ENCODE measurements at regions not wholly inside any gene's neighbourhood (a gene's known extent, or its start where the extent isn't known, plus 50 kb on each side); places are given as distances from the start of the nearest gene placed in this dataset.

DNA sequence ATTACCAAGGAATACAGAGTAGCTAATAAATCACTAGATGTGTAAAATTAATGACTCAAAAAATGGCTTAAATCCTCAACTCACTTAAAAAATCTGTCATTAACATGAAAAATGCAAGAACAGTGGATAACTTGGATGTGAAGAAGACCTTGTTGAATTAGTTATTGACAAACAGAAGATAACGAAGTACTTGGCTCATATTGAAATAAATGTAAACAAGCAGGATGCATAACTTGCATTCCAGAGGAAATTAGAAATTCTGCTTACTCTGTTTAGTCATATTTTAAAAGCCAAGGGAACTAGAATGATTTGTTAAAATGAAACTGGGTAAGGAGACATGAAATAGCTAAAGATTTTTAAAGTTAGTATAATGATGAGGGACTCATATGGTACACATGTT is 1812.2 kb downstream of the PCDH9 start:
- intact Hi-C loops (cut with DNase I): no loop called here
- DNase-seq: no peak
- 3 to 13% (median 7%) methylated on average over 1 of the region's 1 CpG for WGBS, 3 donors
- H3K27me3 ChIP-seq: no peaks in the 10 kb centered on the region
- no peak overlapping the region for H3K27ac ChIP-seq
- H3K36me3 ChIP-seq: no peaks in the 10 kb centered on the region
- H3K9me3 ChIP-seq: no peaks in the 10 kb centered on the region
- TF ChIP-seq, protein P1, sequence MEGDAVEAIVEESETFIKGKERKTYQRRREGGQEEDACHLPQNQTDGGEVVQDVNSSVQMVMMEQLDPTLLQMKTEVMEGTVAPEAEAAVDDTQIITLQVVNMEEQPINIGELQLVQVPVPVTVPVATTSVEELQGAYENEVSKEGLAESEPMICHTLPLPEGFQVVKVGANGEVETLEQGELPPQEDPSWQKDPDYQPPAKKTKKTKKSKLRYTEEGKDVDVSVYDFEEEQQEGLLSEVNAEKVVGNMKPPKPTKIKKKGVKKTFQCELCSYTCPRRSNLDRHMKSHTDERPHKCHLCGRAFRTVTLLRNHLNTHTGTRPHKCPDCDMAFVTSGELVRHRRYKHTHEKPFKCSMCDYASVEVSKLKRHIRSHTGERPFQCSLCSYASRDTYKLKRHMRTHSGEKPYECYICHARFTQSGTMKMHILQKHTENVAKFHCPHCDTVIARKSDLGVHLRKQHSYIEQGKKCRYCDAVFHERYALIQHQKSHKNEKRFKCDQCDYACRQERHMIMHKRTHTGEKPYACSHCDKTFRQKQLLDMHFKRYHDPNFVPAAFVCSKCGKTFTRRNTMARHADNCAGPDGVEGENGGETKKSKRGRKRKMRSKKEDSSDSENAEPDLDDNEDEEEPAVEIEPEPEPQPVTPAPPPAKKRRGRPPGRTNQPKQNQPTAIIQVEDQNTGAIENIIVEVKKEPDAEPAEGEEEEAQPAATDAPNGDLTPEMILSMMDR (IDR thresholded peaks at IDR 0.05): no peak
- TF ChIP-seq POLR2A (IDR thresholded peaks at IDR 0.05) (no peak), EP300 (IDR thresholded peaks at IDR 0.05) (no peak)
- no peak overlapping the region for H3K4me3 ChIP-seq
- no peaks in the 10 kb centered on the region for H3K4me1 ChIP-seq (ENCODE audit: insufficient read depth)

DNA sequence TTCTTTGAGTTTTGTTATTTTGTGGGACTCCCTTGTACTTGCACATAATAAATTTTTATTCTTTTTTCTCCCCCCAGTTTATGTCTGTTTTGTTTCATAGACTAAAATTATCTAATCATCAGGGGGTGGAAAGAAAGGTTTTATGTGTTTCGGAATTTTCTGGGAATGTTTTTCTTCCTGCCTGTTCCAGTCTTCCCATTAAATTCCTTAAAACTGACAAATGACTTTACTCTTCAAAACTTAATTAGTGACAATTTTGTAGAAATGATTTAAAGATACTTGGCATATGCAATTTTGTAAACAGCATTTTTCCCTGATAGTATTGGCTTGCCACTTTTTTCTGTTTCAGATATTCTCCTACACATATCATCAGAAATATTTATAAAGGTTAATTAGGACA is 1813.4 kb downstream of the PCDH9 start:
- DNase-seq: no peak
- intact Hi-C loops (cut with DNase I): no loop called here
- TF ChIP-seq POLR2A (IDR thresholded peaks at IDR 0.05) (no peak), EP300 (IDR thresholded peaks at IDR 0.05) (no peak)
- TF ChIP-seq, protein P1 (IDR thresholded peaks at IDR 0.05): no peak

DNA sequence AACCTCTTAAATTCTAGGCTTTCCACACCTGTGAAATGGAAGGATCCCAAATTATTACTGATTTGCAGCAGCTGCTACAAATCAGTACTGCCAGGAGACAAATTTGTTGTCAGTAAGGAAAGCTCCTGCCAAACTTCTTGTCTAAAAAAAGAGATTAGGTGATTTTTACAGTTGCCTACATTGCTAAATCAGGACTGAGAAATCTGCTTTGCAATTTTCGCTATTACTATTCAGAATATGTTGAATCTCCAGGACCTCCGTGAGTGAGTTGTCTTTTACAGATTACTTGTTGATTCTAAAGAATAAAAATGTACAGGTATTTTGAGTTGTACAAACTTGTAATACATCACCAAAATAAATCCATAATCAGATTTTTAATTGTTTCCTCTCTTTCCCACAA is 1815.9 kb downstream of the PCDH9 start:
- Histone ChIP-seq H3K4me3 (no peak overlapping the region), H3K27me3 (no peaks in the 10 kb centered on the region), H3K36me3 (no peaks in the 10 kb centered on the region), H3K4me1 (ENCODE audit: insufficient read depth) (no peaks in the 10 kb centered on the region), H3K27ac (no peak overlapping the region), H3K9me3 (no peaks in the 10 kb centered on the region)
- intact Hi-C loops (cut with DNase I): no loop called here
- no peak for DNase-seq
- TF ChIP-seq, protein P1 (IDR thresholded peaks at IDR 0.05): no peak
- TF ChIP-seq POLR2A (IDR thresholded peaks at IDR 0.05): no peak
- no peak for TF ChIP-seq EP300 (IDR thresholded peaks at IDR 0.05)
- WGBS, 3 donors: 66 to 76% (median 66%) methylated on average over 2 of the region's 2 CpGs

More for the DNA sequence above, 1813.4 kb downstream of the PCDH9 start:
- no peaks in the 10 kb centered on the region for H3K36me3 ChIP-seq
- no peak overlapping the region for H3K4me3 ChIP-seq
- no peaks in the 10 kb centered on the region for H3K9me3 ChIP-seq
- H3K27me3 ChIP-seq: no peaks in the 10 kb centered on the region
- no peak overlapping the region for H3K27ac ChIP-seq
- no peaks in the 10 kb centered on the region for H3K4me1 ChIP-seq (ENCODE audit: insufficient read depth)
- WGBS, 3 donors: 38 to 46% (median 45%) methylated on average over 1 of the region's 1 CpG

DNA sequence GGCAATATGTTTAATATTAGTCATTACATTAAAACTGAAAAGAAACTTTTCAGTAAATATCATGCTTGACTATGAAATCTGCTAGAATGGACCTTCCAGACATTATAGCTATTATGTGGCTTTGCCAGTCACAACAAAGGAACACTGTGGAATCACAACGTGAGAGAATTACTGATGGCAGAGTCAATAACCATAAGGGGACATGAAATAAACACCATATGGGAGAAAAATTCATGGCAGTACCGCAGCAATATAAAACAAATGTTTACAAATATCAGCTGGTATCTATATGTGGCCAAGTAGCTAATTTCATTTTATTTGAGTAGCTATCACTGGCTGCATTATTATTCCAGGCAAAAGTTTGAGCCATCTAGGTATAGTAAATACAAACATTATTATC is 1818.6 kb downstream of the PCDH9 start:
- Histone ChIP-seq H3K27me3 (no peaks in the 10 kb centered on the region), H3K4me1 (ENCODE audit: insufficient read depth) (no peaks in the 10 kb centered on the region), H3K9me3 (no peaks in the 10 kb centered on the region), H3K4me3 (no peak overlapping the region), H3K36me3 (no peaks in the 10 kb centered on the region), H3K27ac (no peak overlapping the region)
- WGBS, 3 donors: 54 to 85% (median 79%) methylated on average over 2 of the region's 2 CpGs
- DNase-seq: no peak
- intact Hi-C loops (cut with DNase I): no loop called here
- TF ChIP-seq, protein P1 (IDR thresholded peaks at IDR 0.05): no peak
- TF ChIP-seq EP300 (IDR thresholded peaks at IDR 0.05) (no peak), POLR2A (IDR thresholded peaks at IDR 0.05) (no peak)

DNA sequence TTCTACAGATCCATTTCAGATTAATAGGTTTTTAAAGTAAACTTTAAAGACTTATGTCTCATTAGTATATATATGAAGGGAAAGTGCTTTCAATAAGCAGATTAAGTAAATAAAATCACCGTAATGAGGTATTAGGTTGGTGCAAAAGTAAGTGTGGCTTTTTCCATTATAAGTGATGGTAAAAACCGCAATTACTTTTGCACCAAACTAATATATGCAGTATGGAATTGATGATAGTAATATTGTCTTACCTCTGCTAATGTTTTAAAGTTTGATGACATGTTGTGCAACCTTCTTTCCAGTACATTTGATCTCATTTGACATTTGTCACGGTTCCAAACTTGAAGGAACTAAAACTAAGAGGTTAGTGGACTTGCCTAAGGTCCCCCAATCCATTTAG is 1819.3 kb downstream of the PCDH9 start:
- Histone ChIP-seq H3K36me3 (no peaks in the 10 kb centered on the region), H3K4me3 (no peak overlapping the region), H3K27me3 (no peaks in the 10 kb centered on the region), H3K9me3 (no peaks in the 10 kb centered on the region), H3K4me1 (ENCODE audit: insufficient read depth) (no peaks in the 10 kb centered on the region), H3K27ac (no peak overlapping the region)
- TF ChIP-seq POLR2A (IDR thresholded peaks at IDR 0.05) (no peak), EP300 (IDR thresholded peaks at IDR 0.05) (no peak)
- TF ChIP-seq, protein P1 (IDR thresholded peaks at IDR 0.05): no peak
- 88 to 92% (median 89%) methylated on average over 3 of the region's 3 CpGs for WGBS, 3 donors
- no peak for DNase-seq
- intact Hi-C loops (cut with DNase I): no loop called here

Measured in ovary (tissue), 7 donors.